ENCODE measurements at regions not wholly inside any gene's neighbourhood (a gene's known extent, or its start where the extent isn't known, plus 50 kb on each side); places are given as distances from the start of the nearest gene placed in this dataset.
"Not testable (repeated sequence)": the region's sequence is repeated elsewhere in the genome, so short reads cannot be mapped to it uniquely, and the experiment has no call there.

GRCh38 chr3:153614140-153614539 is 452.1 kb downstream of the RAP2B start:
- DNase-seq (ENCODE audit: low read depth in 2 of 2), result no peak

GRCh38 chr3:153614563-153614962 is 452.5 kb downstream of the RAP2B start:
- no peak for DNase-seq (ENCODE audit: low read depth in 2 of 2)

DNA sequence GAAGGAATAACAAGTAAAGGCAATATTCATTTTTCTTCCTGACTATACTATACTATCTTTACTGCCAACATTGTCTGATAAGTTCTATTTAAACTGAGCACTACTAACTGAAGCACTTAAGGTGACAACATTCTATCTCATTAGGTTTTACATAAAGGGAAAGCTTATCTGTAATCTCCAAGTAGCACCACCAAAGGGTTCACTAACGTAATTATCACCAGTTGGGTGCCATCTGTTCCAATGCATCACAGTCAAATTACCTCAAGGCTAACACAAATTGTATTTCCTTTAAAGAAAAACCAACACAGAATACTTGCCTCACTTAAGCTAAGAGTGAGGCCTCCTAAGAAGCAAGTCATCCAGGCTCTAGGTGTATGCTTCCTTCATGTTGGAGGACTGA is 453.8 kb downstream of the RAP2B start:
- no peak for DNase-seq (ENCODE audit: low read depth in 2 of 2)

- DNase-seq (ENCODE audit: low read depth in 2 of 2), result no peak
Observed at GRCh38 chr3:153617463-153617862, 455.4 kb downstream of the RAP2B start.

GRCh38 chr3:153618176-153618575 is 456.1 kb downstream of the RAP2B start:
- no peak for DNase-seq (ENCODE audit: low read depth in 2 of 2)

GRCh38 chr3:153619268-153619667 is 457.2 kb downstream of the RAP2B start:
- no peak for DNase-seq (ENCODE audit: low read depth in 2 of 2)

GRCh38 chr3:153621953-153622352 is 459.9 kb downstream of the RAP2B start:
- DNase-seq (ENCODE audit: low read depth in 2 of 2), result no peak

- DNase-seq (ENCODE audit: low read depth in 2 of 2), result no peak
Observed at GRCh38 chr3:153623834-153624233, 461.8 kb downstream of the RAP2B start.

GRCh38 chr3:153624310-153625030 is 462.4 kb downstream of the RAP2B start:
- DNase-seq (ENCODE audit: low read depth in 2 of 2), result peak in 1 of 2 donors; percentile 22

GRCh38 chr3:153625506-153625905 is 463.5 kb downstream of the RAP2B start:
- DNase-seq (ENCODE audit: low read depth in 2 of 2), result no peak

GRCh38 chr3:153626158-153626557 is 464.1 kb downstream of the RAP2B start:
- DNase-seq (ENCODE audit: low read depth in 2 of 2), result no peak

DNA sequence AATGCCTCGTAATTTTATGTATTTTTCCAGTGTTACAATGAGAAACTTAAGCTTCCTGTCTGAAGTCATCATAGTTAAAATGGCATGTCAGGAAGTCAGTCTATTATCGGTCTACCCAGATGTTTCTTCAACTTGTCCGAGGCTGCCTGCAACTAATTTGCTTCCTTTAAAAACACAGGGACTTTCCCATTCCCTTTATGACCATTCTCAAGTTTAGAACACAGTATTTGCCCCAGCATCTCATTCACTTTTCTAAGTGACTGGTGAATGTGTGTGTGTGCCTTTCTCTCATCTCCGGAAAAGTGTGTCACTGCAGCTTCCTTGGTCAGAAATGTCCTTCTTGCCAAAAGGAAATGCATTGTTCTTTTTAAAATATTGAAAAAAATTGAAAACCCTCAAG is 466.6 kb downstream of the RAP2B start:
- no peak for DNase-seq (ENCODE audit: low read depth in 2 of 2)

DNA sequence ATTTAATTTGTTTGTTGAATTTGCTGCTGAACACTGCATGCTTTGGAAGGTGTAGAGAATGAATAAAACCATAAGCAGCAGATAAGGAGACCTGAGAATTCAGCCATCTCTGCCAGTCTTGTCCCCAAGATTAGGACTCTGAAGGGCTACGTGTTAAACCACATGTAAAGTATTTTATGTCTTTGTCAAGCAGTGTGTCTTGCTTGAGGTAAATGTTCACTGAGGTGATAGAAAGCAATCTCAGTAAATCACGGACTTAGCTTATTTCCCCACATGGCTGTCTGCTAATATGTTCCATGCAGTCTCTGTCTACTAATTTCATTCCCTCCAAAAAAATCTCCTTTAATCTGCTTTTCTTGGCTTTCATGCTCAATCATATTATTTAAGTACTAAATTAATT is 467.1 kb downstream of the RAP2B start:
- DNase-seq (ENCODE audit: low read depth in 2 of 2), result no peak

- no peak for DNase-seq (ENCODE audit: low read depth in 2 of 2)
Observed at GRCh38 chr3:153631102-153631501, 469.1 kb downstream of the RAP2B start.

- DNase-seq (ENCODE audit: low read depth in 2 of 2), result no peak
Observed at GRCh38 chr3:153631664-153632063, 469.6 kb downstream of the RAP2B start.

GRCh38 chr3:153633407-153633806 is 471.4 kb downstream of the RAP2B start:
- DNase-seq (ENCODE audit: low read depth in 2 of 2), result no peak

DNA sequence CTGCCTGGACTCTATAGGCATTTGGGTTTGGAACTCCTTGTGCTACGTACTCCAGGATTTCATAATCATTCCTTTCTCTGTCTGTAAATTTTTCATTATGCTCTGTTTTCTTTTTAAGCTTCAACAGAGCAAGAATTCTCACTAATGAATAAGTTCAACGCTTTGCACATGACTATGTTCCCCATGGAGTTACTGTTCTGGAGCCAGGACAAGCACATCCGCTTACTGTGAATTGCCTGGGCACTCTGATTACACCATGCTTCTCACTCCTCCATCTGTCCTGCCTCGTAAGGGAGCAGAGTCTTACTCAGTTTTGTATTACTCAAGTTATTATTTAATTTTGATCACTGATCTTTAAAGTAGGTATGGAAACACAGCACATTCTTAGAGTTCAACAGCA is 472.7 kb downstream of the RAP2B start:
- DNase-seq (ENCODE audit: low read depth in 2 of 2), result no peak

- no peak for DNase-seq (ENCODE audit: low read depth in 2 of 2)
Observed at GRCh38 chr3:153639631-153640030, 477.6 kb downstream of the RAP2B start.

GRCh38 chr3:153640689-153641665 is 479.0 kb downstream of the RAP2B start:
- DNase-seq (ENCODE audit: low read depth in 2 of 2), result no peak

DNA sequence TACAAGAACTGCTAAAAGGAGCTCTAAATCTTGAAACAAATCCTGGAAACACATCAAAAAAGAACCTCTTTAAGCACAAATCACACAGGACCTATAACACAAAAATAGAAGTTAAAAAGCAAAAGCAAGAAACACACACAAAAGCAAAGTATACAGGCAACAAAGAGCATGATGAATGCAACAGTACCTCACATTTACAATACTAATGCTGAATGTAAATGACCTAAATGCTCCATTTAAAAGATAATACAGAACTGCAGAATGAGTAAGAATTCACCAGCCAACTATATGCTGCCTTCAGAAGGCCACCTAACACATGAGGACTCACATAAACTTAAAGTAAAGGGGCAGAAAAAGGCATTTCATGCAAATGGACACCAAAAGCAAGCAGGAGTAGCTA is 478.6 kb upstream of the ARHGEF26 start:
- not testable (repeated sequence) for DNase-seq (ENCODE audit: low read depth in 2 of 2)

DNA sequence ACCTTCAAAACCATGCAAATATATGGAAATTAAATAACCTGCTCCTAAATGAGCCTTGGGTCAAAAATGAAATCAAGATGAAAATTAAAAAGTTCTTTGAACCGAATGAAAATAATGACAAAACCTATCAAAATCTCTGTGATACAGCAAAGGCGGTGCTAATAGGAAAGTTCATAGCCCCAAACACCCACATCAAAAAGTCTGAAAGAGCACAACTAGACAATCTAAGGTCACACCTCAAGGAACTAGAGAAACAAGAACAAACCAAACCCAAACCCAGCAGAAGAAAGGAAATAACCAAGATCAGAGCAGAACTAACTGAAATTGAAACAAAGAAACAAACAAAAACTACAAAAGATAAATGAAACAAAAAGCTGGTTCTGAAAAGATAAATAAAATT is 477.7 kb upstream of the ARHGEF26 start:
- not testable (repeated sequence) for DNase-seq (ENCODE audit: low read depth in 2 of 2)

DNA sequence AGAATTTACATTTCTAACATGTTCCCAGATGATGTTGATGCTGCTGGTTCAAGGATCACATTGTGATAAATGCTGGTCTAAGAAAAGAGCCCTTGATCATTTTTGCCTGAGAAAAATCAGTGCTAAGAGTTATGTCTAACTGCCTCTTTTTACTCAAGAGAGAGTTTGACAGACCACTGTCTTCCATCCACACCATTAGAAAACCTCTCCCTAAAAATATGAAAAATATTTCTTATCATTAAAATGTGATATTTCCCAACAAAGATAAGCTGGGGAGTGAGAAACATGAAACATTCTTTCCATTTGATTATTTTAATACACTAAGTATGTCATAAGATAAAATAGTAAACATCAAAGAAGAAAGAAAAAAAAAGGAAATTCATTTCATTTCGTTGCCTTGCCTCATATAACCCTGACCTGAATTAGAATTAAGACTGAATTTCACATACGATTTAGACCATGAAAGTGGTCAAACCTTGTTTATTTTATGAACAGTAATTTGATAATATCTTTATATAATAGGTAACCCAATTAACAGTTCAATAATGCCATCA is 471.8 kb upstream of the ARHGEF26 start:
- no peak for DNase-seq (ENCODE audit: low read depth in 2 of 2)

- DNase-seq (ENCODE audit: low read depth in 2 of 2), result no peak
Observed at GRCh38 chr3:153652076-153652475, 469.1 kb upstream of the ARHGEF26 start.

Measured in stimulated activated CD4-positive, alpha-beta T cell treated with anti-CD3 and anti-CD28 coated beads, Interleukin-4, amount 100 ng/mL, for 48 hours (primary cell).